ENCODE measurements at regions not wholly inside any gene's neighbourhood (a gene's known extent, or its start where the extent isn't known, plus 50 kb on each side); places are given as distances from the start of the nearest gene placed in this dataset.

- CTCF ChIA-PET, result interaction anchor here (0.6 to 0.9 kb wide), 2 partner anchors 13 to 295 kb away, joined by 3 to 4 read pairs; no protein-coding TSS in a partner anchor
- Mint-ChIP-seq H3K4me1 (no peaks in the 10 kb centered on the region), H3K27me3 (no peaks in the 10 kb centered on the region), H3K36me3 (no peaks in the 10 kb centered on the region), H3K9me3 (peaks cover 0 to 10% (median 2%) of the 10 kb centered on the region in 11 donors), H3K4me3 (no peak overlapping the region), H3K27ac (no peak overlapping the region)
- no peak for DNase-seq
- Histone ChIP-seq H3K4me1 (ENCODE audit: control insufficient read depth in 2 of 2, insufficient read depth in 2 of 2, low read length in 2 of 2) (no peaks in the 10 kb centered on the region), H3K27me3 (ENCODE audit: control insufficient read depth in 2 of 2, insufficient read depth in 2 of 2, low read length in 2 of 2) (no peaks in the 10 kb centered on the region), H3K27ac (ENCODE audit: low read depth, low read length) (no peak overlapping the region), H3K4me3 (ENCODE audit: low read length) (no peak overlapping the region), H3K36me3 (ENCODE audit: control insufficient read depth in 2 of 3, insufficient read depth in 3 of 3, low read length in 3 of 3) (no peaks in the 10 kb centered on the region), H3K9me3 (ENCODE audit: control insufficient read depth in 2 of 3, low read length in 3 of 3) (no peaks in the 10 kb centered on the region)
- POLR2A ChIA-PET, result no interaction called here
- intact Hi-C loops (cut with micrococcal nuclease), result no loop called here
- no peak for ATAC-seq
Observed at GRCh38 chr5:120738568-120738967, 274.5 kb downstream of the PRR16 start.

DNA sequence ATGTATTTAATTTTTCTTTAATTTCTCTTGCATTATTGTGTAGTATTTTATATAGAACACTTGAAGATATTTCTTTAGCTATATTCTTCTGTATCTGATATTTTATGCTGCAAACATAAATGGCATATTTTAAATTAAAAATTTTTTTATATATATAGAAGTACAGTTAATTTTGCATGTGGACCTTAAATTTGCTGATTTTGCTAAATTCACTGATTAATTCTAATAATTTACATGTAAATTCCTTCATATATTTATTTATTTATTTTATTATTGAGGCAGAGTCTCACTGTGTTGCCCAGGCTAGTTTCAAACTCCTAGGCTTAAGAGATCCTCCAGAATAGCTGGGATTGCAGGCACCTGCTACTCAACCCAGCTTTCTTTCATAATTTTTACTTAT, 276.9 kb downstream of the PRR16 start:
- CTCF ChIA-PET, result no interaction called here
- Mint-ChIP-seq H3K27me3 (no peaks in the 10 kb centered on the region), H3K9me3 (peaks cover 0 to 14% (median 2%) of the 10 kb centered on the region in 11 donors), H3K4me1 (no peaks in the 10 kb centered on the region), H3K27ac (no peak overlapping the region), H3K4me3 (no peak overlapping the region), H3K36me3 (no peaks in the 10 kb centered on the region)
- H3K4me1 ChIP-seq (ENCODE audit: control insufficient read depth in 2 of 2, insufficient read depth in 2 of 2, low read length in 2 of 2), result no peaks in the 10 kb centered on the region
- no peak overlapping the region for H3K4me3 ChIP-seq (ENCODE audit: low read length)
- ATAC-seq (no peak), DNase-seq (no peak)
- H3K27ac ChIP-seq (ENCODE audit: low read depth, low read length), result no peak overlapping the region
- H3K36me3 ChIP-seq (ENCODE audit: control insufficient read depth in 2 of 3, insufficient read depth in 3 of 3, low read length in 3 of 3), result no peaks in the 10 kb centered on the region
- intact Hi-C loops (cut with micrococcal nuclease), result no loop called here
- H3K27me3 ChIP-seq (ENCODE audit: control insufficient read depth in 2 of 2, insufficient read depth in 2 of 2, low read length in 2 of 2), result no peaks in the 10 kb centered on the region
- POLR2A ChIA-PET, result no interaction called here
- H3K9me3 ChIP-seq (ENCODE audit: control insufficient read depth in 2 of 3, low read length in 3 of 3), result no peaks in the 10 kb centered on the region

DNA sequence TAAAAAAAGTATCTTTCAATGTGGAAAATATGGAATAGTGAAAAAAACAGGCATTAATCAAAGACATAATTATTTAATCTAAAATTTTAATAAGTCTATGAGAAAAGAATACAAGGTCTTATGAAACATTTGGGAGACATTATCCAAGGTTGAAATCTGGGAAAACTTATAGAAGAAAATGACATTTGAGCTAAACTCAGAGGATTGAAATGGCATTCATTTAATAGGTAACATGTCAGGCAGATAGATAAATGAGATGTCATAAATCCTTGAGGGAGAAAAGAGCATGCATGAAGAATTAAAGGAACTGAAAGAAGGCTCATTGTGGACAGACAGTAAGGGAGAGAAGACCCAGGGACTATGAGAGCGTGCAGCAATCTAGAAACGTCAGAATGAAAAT, 284.4 kb downstream of the PRR16 start:
- Mint-ChIP-seq H3K27ac (no peak overlapping the region), H3K9me3 (peaks cover 0 to 11% (median 1%) of the 10 kb centered on the region in 11 donors), H3K27me3 (no peaks in the 10 kb centered on the region), H3K4me3 (no peak overlapping the region), H3K36me3 (no peaks in the 10 kb centered on the region), H3K4me1 (no peaks in the 10 kb centered on the region)
- no peak overlapping the region for H3K27ac ChIP-seq (ENCODE audit: low read depth, low read length)
- no peak for DNase-seq
- H3K27me3 ChIP-seq (ENCODE audit: control insufficient read depth in 2 of 2, insufficient read depth in 2 of 2, low read length in 2 of 2), result no peaks in the 10 kb centered on the region
- H3K9me3 ChIP-seq (ENCODE audit: control insufficient read depth in 2 of 3, low read length in 3 of 3), result no peaks in the 10 kb centered on the region
- POLR2A ChIA-PET, result no interaction called here
- no peak overlapping the region for H3K4me3 ChIP-seq (ENCODE audit: low read length)
- no peak for ATAC-seq
- no peaks in the 10 kb centered on the region for H3K36me3 ChIP-seq (ENCODE audit: control insufficient read depth in 2 of 3, insufficient read depth in 3 of 3, low read length in 3 of 3)
- intact Hi-C loops (cut with micrococcal nuclease), result no loop called here
- CTCF ChIA-PET, result no interaction called here
- no peaks in the 10 kb centered on the region for H3K4me1 ChIP-seq (ENCODE audit: control insufficient read depth in 2 of 2, insufficient read depth in 2 of 2, low read length in 2 of 2)

- intact Hi-C loops (cut with micrococcal nuclease), result no loop called here
- H3K9me3 ChIP-seq (ENCODE audit: control insufficient read depth in 2 of 3, low read length in 3 of 3), result no peaks in the 10 kb centered on the region
- Mint-ChIP-seq H3K27ac (no peak overlapping the region), H3K9me3 (peaks cover 0 to 11% (median 3%) of the 10 kb centered on the region in 11 donors), H3K36me3 (no peaks in the 10 kb centered on the region), H3K4me1 (no peaks in the 10 kb centered on the region), H3K4me3 (no peak overlapping the region), H3K27me3 (no peaks in the 10 kb centered on the region)
- H3K27ac ChIP-seq (ENCODE audit: low read depth, low read length), result no peak overlapping the region
- ATAC-seq (no peak), DNase-seq (no peak)
- no peak overlapping the region for H3K4me3 ChIP-seq (ENCODE audit: low read length)
- H3K27me3 ChIP-seq (ENCODE audit: control insufficient read depth in 2 of 2, insufficient read depth in 2 of 2, low read length in 2 of 2), result no peaks in the 10 kb centered on the region
- POLR2A ChIA-PET, result no interaction called here
- CTCF ChIA-PET, result no interaction called here
- no peaks in the 10 kb centered on the region for H3K4me1 ChIP-seq (ENCODE audit: control insufficient read depth in 2 of 2, insufficient read depth in 2 of 2, low read length in 2 of 2)
- no peaks in the 10 kb centered on the region for H3K36me3 ChIP-seq (ENCODE audit: control insufficient read depth in 2 of 3, insufficient read depth in 3 of 3, low read length in 3 of 3)
Observed at GRCh38 chr5:120749737-120750136, 285.6 kb downstream of the PRR16 start.

DNA sequence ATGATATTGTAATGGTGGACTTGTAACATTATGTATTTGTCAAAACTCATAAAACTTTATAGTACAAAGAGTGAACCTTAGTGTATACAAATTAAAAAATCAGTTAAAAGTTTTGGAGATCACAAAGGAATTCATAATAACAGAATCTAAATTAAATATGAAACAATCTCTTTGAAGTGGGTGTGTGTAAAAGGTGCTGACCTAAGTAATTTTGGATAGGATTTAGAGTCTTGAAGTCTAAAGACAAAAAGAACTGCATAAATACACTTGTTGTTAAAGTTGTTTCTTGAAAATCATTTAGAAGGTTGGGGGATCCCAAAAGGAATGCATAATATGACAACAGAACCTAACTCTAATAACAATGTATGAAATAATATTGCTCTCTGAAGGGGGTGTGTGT, 295.5 kb downstream of the PRR16 start:
- H3K27ac Mint-ChIP-seq, result no peak overlapping the region
- H3K36me3 Mint-ChIP-seq, result no peaks in the 10 kb centered on the region
- no peak for DNase-seq
- no peak overlapping the region for H3K4me3 ChIP-seq (ENCODE audit: low read length)
- no peaks in the 10 kb centered on the region for H3K36me3 ChIP-seq (ENCODE audit: control insufficient read depth in 2 of 3, insufficient read depth in 3 of 3, low read length in 3 of 3)
- H3K9me3 Mint-ChIP-seq, result peaks cover 2 to 26% (median 6%) of the 10 kb centered on the region in 11 donors
- no peak for ATAC-seq
- POLR2A ChIA-PET, result no interaction called here
- CTCF ChIA-PET, result no interaction called here
- no peak overlapping the region for H3K27ac ChIP-seq (ENCODE audit: low read depth, low read length)
- H3K9me3 ChIP-seq (ENCODE audit: control insufficient read depth in 2 of 3, low read length in 3 of 3), result no peaks in the 10 kb centered on the region
- intact Hi-C loops (cut with micrococcal nuclease), result no loop called here
- no peaks in the 10 kb centered on the region for H3K27me3 Mint-ChIP-seq
- no peaks in the 10 kb centered on the region for H3K4me1 Mint-ChIP-seq
- H3K4me3 Mint-ChIP-seq, result no peak overlapping the region
- H3K4me1 ChIP-seq (ENCODE audit: control insufficient read depth in 2 of 2, insufficient read depth in 2 of 2, low read length in 2 of 2), result no peaks in the 10 kb centered on the region
- no peaks in the 10 kb centered on the region for H3K27me3 ChIP-seq (ENCODE audit: control insufficient read depth in 2 of 2, insufficient read depth in 2 of 2, low read length in 2 of 2)

- Histone ChIP-seq H3K4me3 (ENCODE audit: low read length) (no peak overlapping the region), H3K4me1 (ENCODE audit: control insufficient read depth in 2 of 2, insufficient read depth in 2 of 2, low read length in 2 of 2) (no peaks in the 10 kb centered on the region), H3K36me3 (ENCODE audit: control insufficient read depth in 2 of 3, insufficient read depth in 3 of 3, low read length in 3 of 3) (no peaks in the 10 kb centered on the region), H3K27me3 (ENCODE audit: control insufficient read depth in 2 of 2, insufficient read depth in 2 of 2, low read length in 2 of 2) (no peaks in the 10 kb centered on the region), H3K9me3 (ENCODE audit: control insufficient read depth in 2 of 3, low read length in 3 of 3) (no peaks in the 10 kb centered on the region), H3K27ac (ENCODE audit: low read depth, low read length) (no peak overlapping the region)
- ChIA-PET CTCF (no interaction called here), POLR2A (no interaction called here)
- intact Hi-C loops (cut with micrococcal nuclease), result no loop called here
- no peaks in the 10 kb centered on the region for H3K4me1 Mint-ChIP-seq
- no peak for DNase-seq
- H3K27me3 Mint-ChIP-seq, result no peaks in the 10 kb centered on the region
- H3K27ac Mint-ChIP-seq, result no peak overlapping the region
- no peak for ATAC-seq
- H3K36me3 Mint-ChIP-seq, result no peaks in the 10 kb centered on the region
- no peak overlapping the region for H3K4me3 Mint-ChIP-seq
- H3K9me3 Mint-ChIP-seq, result peaks cover 0 to 8% (median under 1%) of the 10 kb centered on the region in 11 donors
Observed at GRCh38 chr5:120761986-120762385, 297.9 kb downstream of the PRR16 start.

DNA sequence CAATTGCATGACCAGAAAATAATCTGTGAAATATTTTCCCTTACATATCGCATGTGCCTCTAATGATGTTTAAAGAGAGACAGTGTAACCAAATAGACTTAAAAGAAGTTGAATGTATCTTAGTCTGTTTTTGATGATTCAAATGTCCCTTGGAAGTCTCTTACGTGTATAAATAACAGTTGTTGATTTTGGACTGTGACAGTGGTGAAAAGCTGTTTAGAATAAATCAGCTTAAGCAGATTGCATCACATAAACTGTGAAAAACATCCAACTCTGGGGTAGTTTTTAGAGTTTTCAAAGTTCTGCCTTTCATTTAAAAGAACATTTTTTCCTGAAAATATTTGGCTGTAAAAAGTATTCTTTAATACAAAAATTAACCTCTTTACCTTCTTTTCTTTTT, 301.1 kb downstream of the PRR16 start:
- H3K36me3 ChIP-seq (ENCODE audit: control insufficient read depth in 2 of 3, insufficient read depth in 3 of 3, low read length in 3 of 3), result no peaks in the 10 kb centered on the region
- H3K4me3 ChIP-seq (ENCODE audit: low read length), result no peak overlapping the region
- ChIA-PET CTCF (no interaction called here), POLR2A (no interaction called here)
- H3K27ac ChIP-seq (ENCODE audit: low read depth, low read length), result no peak overlapping the region
- H3K4me1 Mint-ChIP-seq, result peaks cover 0 to 1% (median 0%) of the 10 kb centered on the region in 7 donors
- ATAC-seq (no peak), DNase-seq (no peak)
- no peak overlapping the region for H3K27ac Mint-ChIP-seq
- no peaks in the 10 kb centered on the region for H3K36me3 Mint-ChIP-seq
- H3K27me3 ChIP-seq (ENCODE audit: control insufficient read depth in 2 of 2, insufficient read depth in 2 of 2, low read length in 2 of 2), result no peaks in the 10 kb centered on the region
- H3K4me3 Mint-ChIP-seq, result no peak overlapping the region
- H3K27me3 Mint-ChIP-seq, result no peaks in the 10 kb centered on the region
- H3K9me3 ChIP-seq (ENCODE audit: control insufficient read depth in 2 of 3, low read length in 3 of 3), result no peaks in the 10 kb centered on the region
- intact Hi-C loops (cut with micrococcal nuclease), result no loop called here
- peaks cover 0 to 16% (median 0%) of the 10 kb centered on the region in 11 donors for H3K9me3 Mint-ChIP-seq
- H3K4me1 ChIP-seq (ENCODE audit: control insufficient read depth in 2 of 2, insufficient read depth in 2 of 2, low read length in 2 of 2), result no peaks in the 10 kb centered on the region

Measured in naive thymus-derived CD4-positive, alpha-beta T cell (primary cell).